ENCODE measurements at regions not wholly inside any gene's neighbourhood (a gene's known extent, or its start where the extent isn't known, plus 50 kb on each side); places are given as distances from the start of the nearest gene placed in this dataset.

GRCh38 chr18:29160170-29160569 lies 983.2 kb upstream of the CDH2 start:
- H3K27me3 ChIP-seq (ENCODE audit: control insufficient read depth in 3 of 3, insufficient read depth in 3 of 3, low read length in 2 of 3) = no peaks in the 10 kb centered on the region
- H3K4me3 ChIP-seq = no peak overlapping the region
- WGBS, 2 donors = 32 to 36% methylated on average over 2 of the region's 2 CpGs
- no peaks in the 10 kb centered on the region for H3K4me1 ChIP-seq (ENCODE audit: control insufficient read depth in 5 of 5, insufficient read depth in 5 of 5, low read length in 5 of 5)
- H3K9ac ChIP-seq (ENCODE audit: insufficient read depth in 1 of 2, low read length in 2 of 2) = no peak overlapping the region
- no peak for TF ChIP-seq CTCF (IDR thresholded peaks at IDR 0.05; ENCODE audit: control extremely low read depth, extremely low read depth)
- H3K27ac ChIP-seq (ENCODE audit: low read depth in 1 of 2, low read length in 1 of 2) = no peak overlapping the region
- ATAC-seq (ENCODE audit: insufficient read depth, low FRiP score) (no peak), DNase-seq (no peak)
- H3K36me3 ChIP-seq (ENCODE audit: control insufficient read depth in 4 of 4, insufficient read depth in 4 of 4, low read length in 4 of 4) = no peaks in the 10 kb centered on the region
- H3K9me3 ChIP-seq (ENCODE audit: control insufficient read depth in 4 of 4, insufficient read depth in 3 of 4, low read length in 3 of 4) = no peaks in the 10 kb centered on the region

GRCh38 chr18:29157905-29158304 lies 981.0 kb upstream of the CDH2 start:
- TF ChIP-seq CTCF (IDR thresholded peaks at IDR 0.05; ENCODE audit: control extremely low read depth, extremely low read depth) = no peak
- 84 to 89% methylated on average over 4 of the region's 4 CpGs for WGBS, 2 donors
- H3K4me3 ChIP-seq = no peak overlapping the region

GRCh38 chr18:29157057-29157780 lies 980.3 kb upstream of the CDH2 start:
- no peaks in the 10 kb centered on the region for H3K36me3 ChIP-seq (ENCODE audit: control insufficient read depth in 4 of 4, insufficient read depth in 4 of 4, low read length in 4 of 4)
- H3K9ac ChIP-seq (ENCODE audit: insufficient read depth in 1 of 2, low read length in 2 of 2) = no peak overlapping the region
- no peaks in the 10 kb centered on the region for H3K4me1 ChIP-seq (ENCODE audit: control insufficient read depth in 5 of 5, insufficient read depth in 5 of 5, low read length in 5 of 5)
- ATAC-seq (ENCODE audit: insufficient read depth, low FRiP score) = no peak
- no peak overlapping the region for H3K4me3 ChIP-seq
- no peak for TF ChIP-seq CTCF (IDR thresholded peaks at IDR 0.05; ENCODE audit: control extremely low read depth, extremely low read depth)
- H3K27me3 ChIP-seq (ENCODE audit: control insufficient read depth in 3 of 3, insufficient read depth in 3 of 3, low read length in 2 of 3) = no peaks in the 10 kb centered on the region
- WGBS, 2 donors = 86 to 89% methylated on average over 3 of the region's 3 CpGs
- H3K9me3 ChIP-seq (ENCODE audit: control insufficient read depth in 4 of 4, insufficient read depth in 3 of 4, low read length in 3 of 4) = no peaks in the 10 kb centered on the region
- DNase-seq = no peak
- no peak overlapping the region for H3K27ac ChIP-seq (ENCODE audit: low read depth in 1 of 2, low read length in 1 of 2)

More at GRCh38 chr18:29157905-29158304, 981.0 kb upstream of the CDH2 start:
- no peak for ATAC-seq (ENCODE audit: insufficient read depth, low FRiP score)
- Histone ChIP-seq H3K9ac (ENCODE audit: insufficient read depth in 1 of 2, low read length in 2 of 2) (no peak overlapping the region), H3K27me3 (ENCODE audit: control insufficient read depth in 3 of 3, insufficient read depth in 3 of 3, low read length in 2 of 3) (no peaks in the 10 kb centered on the region), H3K36me3 (ENCODE audit: control insufficient read depth in 4 of 4, insufficient read depth in 4 of 4, low read length in 4 of 4) (no peaks in the 10 kb centered on the region), H3K4me1 (ENCODE audit: control insufficient read depth in 5 of 5, insufficient read depth in 5 of 5, low read length in 5 of 5) (no peaks in the 10 kb centered on the region), H3K9me3 (ENCODE audit: control insufficient read depth in 4 of 4, insufficient read depth in 3 of 4, low read length in 3 of 4) (no peaks in the 10 kb centered on the region), H3K27ac (ENCODE audit: low read depth in 1 of 2, low read length in 1 of 2) (no peak overlapping the region)
- no peak for DNase-seq

- ATAC-seq (ENCODE audit: insufficient read depth, low FRiP score) (no peak), DNase-seq (no peak)
- H3K9me3 ChIP-seq (ENCODE audit: control insufficient read depth in 4 of 4, insufficient read depth in 3 of 4, low read length in 3 of 4) = no peaks in the 10 kb centered on the region
- H3K4me3 ChIP-seq = no peak overlapping the region
- no peak overlapping the region for H3K9ac ChIP-seq (ENCODE audit: insufficient read depth in 1 of 2, low read length in 2 of 2)
- 88 to 90% methylated on average over 4 of the region's 4 CpGs for WGBS, 2 donors
- H3K27ac ChIP-seq (ENCODE audit: low read depth in 1 of 2, low read length in 1 of 2) = no peak overlapping the region
- no peaks in the 10 kb centered on the region for H3K4me1 ChIP-seq (ENCODE audit: control insufficient read depth in 5 of 5, insufficient read depth in 5 of 5, low read length in 5 of 5)
- no peaks in the 10 kb centered on the region for H3K36me3 ChIP-seq (ENCODE audit: control insufficient read depth in 4 of 4, insufficient read depth in 4 of 4, low read length in 4 of 4)
- H3K27me3 ChIP-seq (ENCODE audit: control insufficient read depth in 3 of 3, insufficient read depth in 3 of 3, low read length in 2 of 3) = no peaks in the 10 kb centered on the region
- no peak for TF ChIP-seq CTCF (IDR thresholded peaks at IDR 0.05; ENCODE audit: control extremely low read depth, extremely low read depth)
Observed at GRCh38 chr18:29156531-29156930, 979.6 kb upstream of the CDH2 start.

Measured in lung (tissue), 11 donors.